ENCODE measurements at regions not wholly inside any gene's neighbourhood (a gene's known extent, or its start where the extent isn't known, plus 50 kb on each side); places are given as distances from the start of the nearest gene placed in this dataset.

GRCh38 chr9:88816591-88816990 is 174.7 kb upstream of the S1PR3 start (continued):
- TF ChIP-seq, protein P1, sequence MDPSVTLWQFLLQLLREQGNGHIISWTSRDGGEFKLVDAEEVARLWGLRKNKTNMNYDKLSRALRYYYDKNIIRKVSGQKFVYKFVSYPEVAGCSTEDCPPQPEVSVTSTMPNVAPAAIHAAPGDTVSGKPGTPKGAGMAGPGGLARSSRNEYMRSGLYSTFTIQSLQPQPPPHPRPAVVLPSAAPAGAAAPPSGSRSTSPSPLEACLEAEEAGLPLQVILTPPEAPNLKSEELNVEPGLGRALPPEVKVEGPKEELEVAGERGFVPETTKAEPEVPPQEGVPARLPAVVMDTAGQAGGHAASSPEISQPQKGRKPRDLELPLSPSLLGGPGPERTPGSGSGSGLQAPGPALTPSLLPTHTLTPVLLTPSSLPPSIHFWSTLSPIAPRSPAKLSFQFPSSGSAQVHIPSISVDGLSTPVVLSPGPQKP (IDR thresholded peaks at IDR 0.05; ENCODE audit: low read depth, low read length), result no peak

DNA sequence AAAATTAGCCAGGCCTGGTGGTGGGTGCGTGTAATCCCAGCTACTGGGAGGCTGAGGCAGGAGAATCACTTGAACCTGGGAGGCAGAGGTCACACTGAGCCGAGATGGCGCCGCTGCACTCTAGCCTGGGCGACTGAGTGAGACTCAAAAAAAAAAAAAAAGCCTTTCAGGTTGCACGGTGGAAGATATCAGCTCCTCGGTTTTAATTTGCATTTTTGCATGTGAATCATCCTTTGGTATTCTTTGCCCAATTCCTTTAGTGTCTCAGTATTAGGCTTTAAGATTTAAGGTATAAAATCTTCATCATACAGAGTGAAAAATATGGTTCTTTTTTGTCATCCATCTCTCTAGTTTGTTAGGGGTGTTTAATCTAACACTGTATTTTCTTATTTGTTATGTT is 173.6 kb upstream of the S1PR3 start:
- Histone ChIP-seq H3K9me3 (no peaks in the 10 kb centered on the region), H3K4me2 (no peak overlapping the region), H3K27ac (no peak overlapping the region), H3K4me1 (peaks cover 12% of the 10 kb centered on the region; the same call in 1 of the 3 replicates), H3K4me3 (no peak overlapping the region)
- CTCF ChIA-PET, result no interaction called here
- no peak for TF ChIP-seq KDM1A (IDR thresholded peaks at IDR 0.05; ENCODE audit: low read depth)
- TF ChIP-seq, protein P1 (IDR thresholded peaks at IDR 0.05; ENCODE audit: low read depth, low read length), result no peak
- no peak for TF ChIP-seq EHF (CRISPR knock-in tag; IDR thresholded peaks at IDR 0.05)
- TF ChIP-seq MYC (IDR thresholded peaks at IDR 0.05; ENCODE audit: borderline replicate concordance, low read length), result no peak
- POLR2A ChIA-PET, result no interaction called here
- ATAC-seq (no peak), FAIRE-seq (no peak), DNase-seq (ENCODE audit: low read depth in 1 of 2, low spot score in 1 of 2) (no peak)
- WGBS (ENCODE audit: missing lambda C conversion rate), result 69% methylated on average over 7 of the region's 7 CpGs

- ATAC-seq, result peak in 1 of 2 experiments; percentile 42; a peak in 1 of 6 replicates
- DNase-seq (ENCODE audit: low read depth in 1 of 2, low spot score in 1 of 2), result no peak
- Histone ChIP-seq H3K4me1 (peaks cover 12% of the 10 kb centered on the region; the same call in 1 of the 3 replicates), H3K4me2 (no peak overlapping the region), H3K27ac (no peak overlapping the region), H3K4me3 (no peak overlapping the region), H3K9me3 (no peaks in the 10 kb centered on the region)
- 81% methylated on average over 11 of the region's 11 CpGs for WGBS (ENCODE audit: missing lambda C conversion rate)
- no peak for FAIRE-seq
- ChIA-PET CTCF (interaction anchor here (1.0 kb wide), 1 partner anchor 17 kb away, joined by 3 read pairs; no protein-coding TSS in a partner anchor), POLR2A (no interaction called here)
- TF ChIP-seq EHMT2 (IDR thresholded peaks at IDR 0.05; ENCODE audit: low read depth), result no peak
- TF ChIP-seq PHF8 (IDR thresholded peaks at IDR 0.05; ENCODE audit: borderline replicate concordance, low read depth), result no peak
- TF ChIP-seq, protein P2, sequence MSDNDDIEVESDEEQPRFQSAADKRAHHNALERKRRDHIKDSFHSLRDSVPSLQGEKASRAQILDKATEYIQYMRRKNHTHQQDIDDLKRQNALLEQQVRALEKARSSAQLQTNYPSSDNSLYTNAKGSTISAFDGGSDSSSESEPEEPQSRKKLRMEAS (IDR thresholded peaks at IDR 0.05), result no peak
- TF ChIP-seq SMC3 (IDR thresholded peaks at IDR 0.05), result no peak
- no peak for TF ChIP-seq HEYL (CRISPR knock-in tag; IDR thresholded peaks at IDR 0.05)
- TF ChIP-seq CEBPB (IDR thresholded peaks at IDR 0.05), result no peak
- no peak for TF ChIP-seq JUNB (IDR thresholded peaks at IDR 0.05)
- TF ChIP-seq POLR2AphosphoS2 (conservative IDR thresholded peaks at IDR 0.05; ENCODE audit: low read length), result no peak
- no peak for TF ChIP-seq RCOR1 (IDR thresholded peaks at IDR 0.05; ENCODE audit: low read depth, low read length)
- no peak for TF ChIP-seq SREBF2 (IDR thresholded peaks at IDR 0.05)
- TF ChIP-seq HOXB13 (CRISPR knock-in tag; IDR thresholded peaks at IDR 0.05; ENCODE audit: low read depth), result no peak
- no peak for TF ChIP-seq HES2 (IDR thresholded peaks at IDR 0.05)
- TF ChIP-seq TFCP2L1 (CRISPR knock-in tag; IDR thresholded peaks at IDR 0.05), result no peak
- TF ChIP-seq RFX5 (IDR thresholded peaks at IDR 0.05), result no peak
- no peak for TF ChIP-seq CHD2 (IDR thresholded peaks at IDR 0.05; ENCODE audit: low read length, partially characterized antibody)
- TF ChIP-seq FOXS1 (CRISPR knock-in tag; IDR thresholded peaks at IDR 0.05), result no peak
Measured at GRCh38 chr9:88818495-88819201, 172.6 kb upstream of the S1PR3 start.
